ENCODE measurements at regions not wholly inside any gene's neighbourhood (a gene's known extent, or its start where the extent isn't known, plus 50 kb on each side); places are given as distances from the start of the nearest gene placed in this dataset.

DNA sequence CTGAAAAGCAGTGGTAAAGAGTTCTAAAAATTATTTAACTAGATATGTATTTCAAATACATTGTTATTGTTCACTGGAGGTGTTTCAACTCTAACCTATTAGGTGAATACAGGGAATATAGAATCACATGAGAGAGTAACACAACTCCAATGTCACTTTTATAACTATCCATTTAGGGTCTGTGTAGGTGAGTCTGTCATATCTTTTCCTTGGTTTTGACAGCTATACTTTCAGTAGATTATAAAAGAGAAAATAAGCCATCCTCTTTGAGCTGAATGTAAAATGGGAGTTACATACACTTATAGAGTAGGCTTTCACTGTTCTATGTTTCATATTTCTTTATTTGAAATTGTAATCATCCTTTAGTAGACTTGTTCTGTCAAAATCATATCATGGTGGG is 2321.0 kb downstream of the PCDH9 start:
- TF ChIP-seq POLR2AphosphoS5 (IDR thresholded peaks at IDR 0.05; ENCODE audit: borderline replicate concordance, low read depth, low read length) (no peak), FOXP2 (optimal IDR thresholded peaks at IDR 0.05; ENCODE audit: control extremely low read depth, extremely low read length, insufficient read depth) (no peak)
